ENCODE measurements at regions not wholly inside any gene's neighbourhood (a gene's known extent, or its start where the extent isn't known, plus 50 kb on each side); places are given as distances from the start of the nearest gene placed in this dataset.
"Not testable (repeated sequence)": the region's sequence is repeated elsewhere in the genome, so short reads cannot be mapped to it uniquely, and the experiment has no call there.

GRCh38 chr3:70466096-70466495 lies 153.7 kb upstream of the MDFIC2 start:
- no peak for DNase-seq

DNA sequence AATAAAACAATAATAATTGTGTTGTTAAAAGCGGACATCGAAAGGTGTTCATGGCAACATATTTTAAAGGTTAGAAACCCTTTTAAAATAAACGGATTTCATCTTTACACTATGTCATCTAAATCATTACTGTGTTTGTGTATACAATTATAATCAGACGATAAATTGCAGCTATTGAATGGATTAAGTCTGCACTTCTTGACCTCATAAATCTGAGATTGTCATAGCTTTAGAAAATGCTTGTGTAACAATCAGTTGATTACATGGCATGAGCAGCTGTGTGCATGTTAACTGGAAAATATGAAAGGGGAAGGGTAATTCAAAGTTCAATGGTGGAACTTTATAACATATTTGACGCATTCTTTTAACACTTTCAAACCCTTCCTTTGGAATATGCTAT lies 152.4 kb upstream of the MDFIC2 start:
- DNase-seq = no peak

GRCh38 chr3:70464465-70464864 lies 152.0 kb upstream of the MDFIC2 start:
- DNase-seq = no peak

DNA sequence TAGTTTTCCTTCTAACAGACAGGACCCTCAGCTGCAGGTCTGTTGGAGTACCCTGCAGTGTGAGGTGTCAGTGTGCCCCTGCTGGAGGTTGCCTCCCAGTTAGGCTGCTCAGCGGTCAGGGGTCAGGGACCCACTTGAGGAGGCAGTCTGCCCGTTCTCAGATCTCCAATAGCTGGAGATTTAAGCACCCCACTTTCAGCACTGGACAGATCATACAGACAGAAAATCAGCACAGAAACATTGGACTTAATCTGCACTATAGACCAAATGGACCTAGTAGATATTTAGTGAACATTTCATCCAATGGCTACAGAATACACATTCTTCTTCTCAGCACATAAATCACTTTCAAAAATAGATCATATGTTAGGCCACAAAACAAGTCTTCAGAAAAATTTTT lies 137.8 kb upstream of the MDFIC2 start:
- DNase-seq = not testable (repeated sequence)

DNA sequence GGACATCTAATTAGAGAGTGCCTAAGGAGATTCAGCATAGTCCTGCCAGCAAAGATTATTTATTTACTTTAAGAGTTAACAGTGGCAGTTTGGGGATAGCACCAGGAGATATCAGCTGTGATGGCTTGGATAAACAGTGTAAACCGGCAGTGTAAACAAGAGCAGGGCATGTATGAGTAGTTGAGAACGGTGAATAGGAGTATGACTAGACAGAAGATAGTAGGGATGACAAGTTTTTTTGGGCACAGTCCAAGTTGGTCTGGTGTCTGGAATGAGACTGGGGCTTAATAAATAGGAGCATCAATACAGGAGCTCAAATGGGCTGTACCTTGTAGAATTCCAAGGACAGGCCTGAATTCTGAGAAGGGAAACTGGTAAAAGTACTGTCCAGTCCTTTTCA lies 123.0 kb upstream of the MDFIC2 start:
- DNase-seq = not testable (repeated sequence)

DNA sequence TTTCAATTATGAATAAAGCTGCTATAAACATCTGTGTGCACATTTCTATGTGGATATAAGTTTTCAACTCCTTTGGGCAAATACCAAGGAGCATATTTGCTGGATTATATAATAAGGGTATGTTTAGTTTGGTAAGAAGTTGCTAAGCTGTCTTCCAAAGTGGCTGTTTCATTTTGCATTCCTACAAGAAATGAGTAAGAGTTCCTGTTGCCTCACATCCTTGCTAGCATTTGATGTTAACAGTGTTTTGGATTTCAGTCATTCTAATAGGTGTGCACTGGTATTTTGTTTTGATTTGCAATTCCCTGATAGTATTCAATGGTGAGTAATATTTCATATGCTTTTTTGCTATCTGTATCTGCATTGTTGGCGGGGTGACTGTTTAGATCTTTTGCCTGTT lies 120.7 kb upstream of the MDFIC2 start:
- DNase-seq = no peak

DNA sequence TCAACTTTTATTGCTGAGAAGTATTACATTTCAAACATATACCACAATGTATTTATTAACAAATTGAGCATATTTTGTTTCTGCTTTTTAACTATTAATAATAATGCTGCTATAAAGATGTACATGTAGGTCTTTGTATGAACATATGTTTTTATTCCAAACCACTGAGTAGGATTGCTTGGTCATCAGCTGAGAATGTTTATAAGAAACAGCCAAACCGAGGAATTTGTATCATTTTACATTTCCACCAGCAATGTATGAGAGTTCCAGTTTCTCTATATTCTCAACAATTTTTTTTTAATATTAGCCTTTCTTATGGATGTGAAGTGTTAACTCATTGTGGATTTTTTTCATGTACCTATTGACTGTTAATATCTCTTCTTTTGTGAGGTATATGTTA lies 119.5 kb upstream of the MDFIC2 start:
- no peak for DNase-seq

DNA sequence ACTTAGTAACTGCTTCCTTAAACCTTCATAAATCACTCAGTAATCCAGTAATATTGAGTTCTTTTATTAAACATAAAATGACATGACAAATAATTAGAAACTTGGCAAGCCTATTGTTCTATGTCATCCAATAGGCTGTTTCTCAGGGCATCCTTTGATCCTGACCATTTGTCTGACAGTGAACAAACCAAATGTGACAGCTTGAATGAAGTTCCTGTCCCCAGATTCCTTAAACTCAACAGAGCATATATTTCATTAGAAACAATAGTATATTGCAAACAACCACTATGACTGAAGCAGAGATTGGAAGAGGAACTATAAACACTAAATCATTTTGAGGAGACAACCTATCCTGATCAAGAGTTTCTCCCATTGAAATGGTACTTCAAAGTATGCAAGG lies 113.6 kb upstream of the MDFIC2 start:
- DNase-seq = no peak

DNA sequence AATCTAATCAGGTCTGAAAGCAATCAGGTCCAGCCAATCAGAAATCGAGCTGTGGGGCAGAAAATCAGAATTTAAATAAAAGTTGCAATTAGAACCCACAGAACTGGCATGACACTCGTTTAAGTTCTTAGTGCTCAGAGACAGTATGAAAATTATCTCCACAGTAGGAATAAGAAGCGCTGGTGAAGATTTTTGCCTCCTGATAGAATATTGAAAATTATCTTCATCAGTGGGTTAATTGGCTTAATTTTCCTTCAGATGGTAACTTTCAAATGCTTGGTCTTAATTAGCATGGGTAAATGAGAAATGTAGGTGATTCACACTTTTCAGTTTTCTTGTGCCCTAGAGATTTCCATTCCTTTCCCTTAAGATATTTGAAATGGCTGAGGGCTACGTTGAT lies 109.1 kb upstream of the MDFIC2 start:
- DNase-seq = no peak

DNA sequence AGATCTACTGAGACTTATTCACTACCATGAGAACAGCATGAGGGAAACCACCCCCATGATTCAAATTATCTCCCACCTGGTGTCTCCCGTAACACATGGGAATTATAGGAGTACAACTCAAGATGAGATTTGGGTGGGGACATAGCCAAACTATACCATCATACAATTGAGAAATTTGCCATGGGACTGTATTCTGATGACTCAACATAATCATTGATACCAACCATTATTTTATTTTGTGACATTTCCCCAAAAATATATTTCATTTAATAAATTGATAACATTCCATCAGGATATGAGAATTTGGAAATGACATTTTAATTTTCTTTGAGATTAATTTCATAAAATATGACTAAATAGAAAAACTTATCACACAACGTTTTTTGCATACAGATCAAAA lies 96.6 kb upstream of the MDFIC2 start:
- DNase-seq = no peak

DNA sequence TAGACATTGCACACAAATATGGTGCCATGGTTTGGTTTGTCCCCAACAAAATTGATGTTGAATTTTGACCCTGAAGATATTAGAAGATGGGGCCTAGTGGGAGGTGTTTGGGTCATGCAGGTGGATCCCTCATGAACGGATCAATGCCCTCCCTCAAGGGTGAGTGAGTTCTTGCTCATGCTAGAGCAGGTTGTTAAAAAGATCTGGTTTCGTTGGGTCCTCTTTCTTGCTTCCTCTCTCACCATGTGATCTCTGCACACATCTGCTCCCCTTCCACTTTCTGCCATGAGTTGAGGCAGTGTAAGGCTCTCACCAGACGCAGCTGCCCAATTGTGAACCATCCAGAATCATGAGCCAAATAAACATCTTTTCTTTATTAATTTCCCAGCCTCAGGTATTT lies 87.8 kb upstream of the MDFIC2 start:
- DNase-seq = no peak

GRCh38 chr3:70393881-70394612 lies 81.6 kb upstream of the MDFIC2 start:
- no peak for DNase-seq

GRCh38 chr3:70392227-70392626 lies 79.8 kb upstream of the MDFIC2 start:
- no peak for DNase-seq

- no peak for DNase-seq
Observed at GRCh38 chr3:70387889-70388288, 75.5 kb upstream of the MDFIC2 start.

- no peak for DNase-seq
Observed at GRCh38 chr3:70386846-70387245, 74.4 kb upstream of the MDFIC2 start.

DNA sequence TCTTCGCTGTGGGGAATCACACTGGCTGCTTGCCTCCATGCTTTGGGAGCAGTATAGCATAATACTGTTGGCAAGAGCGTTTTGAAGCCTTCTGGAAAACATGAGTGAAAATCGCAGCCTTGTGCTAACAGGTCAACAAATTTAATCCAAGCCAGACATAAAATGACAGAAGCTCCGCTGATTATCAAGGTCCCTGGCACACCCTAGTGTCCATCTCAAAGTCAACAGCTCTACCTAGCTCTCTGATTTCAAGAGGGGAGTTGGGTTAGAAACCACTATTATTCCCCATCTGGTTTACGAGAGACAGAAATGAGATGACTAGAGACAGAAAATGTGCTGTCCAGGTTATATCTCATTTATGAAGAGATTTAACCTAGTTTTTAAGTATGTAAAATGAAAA lies 73.6 kb upstream of the MDFIC2 start:
- DNase-seq = no peak

DNA sequence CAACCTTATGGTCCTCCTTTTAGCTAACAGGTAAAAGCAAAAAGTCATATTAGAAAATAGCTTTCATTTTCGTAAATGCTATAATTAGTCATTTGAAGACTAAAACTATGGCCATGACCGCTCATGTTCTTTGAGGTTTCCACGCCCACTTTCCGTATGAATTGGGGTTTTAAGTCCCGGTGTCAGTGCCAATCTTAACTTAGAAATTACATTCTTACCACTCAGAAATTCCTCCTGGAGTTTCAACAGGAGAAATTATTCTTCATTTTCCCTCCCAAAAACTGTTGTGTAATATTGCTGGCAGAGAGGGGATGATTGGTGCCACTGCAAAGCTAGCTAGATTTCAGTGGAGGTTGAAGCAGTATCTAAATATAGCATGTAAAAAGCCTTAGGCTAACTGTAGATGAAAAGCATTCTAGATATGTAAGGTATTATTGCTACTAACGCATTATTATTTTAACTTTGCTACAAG lies 71.0 kb upstream of the MDFIC2 start:
- DNase-seq = no peak

DNA sequence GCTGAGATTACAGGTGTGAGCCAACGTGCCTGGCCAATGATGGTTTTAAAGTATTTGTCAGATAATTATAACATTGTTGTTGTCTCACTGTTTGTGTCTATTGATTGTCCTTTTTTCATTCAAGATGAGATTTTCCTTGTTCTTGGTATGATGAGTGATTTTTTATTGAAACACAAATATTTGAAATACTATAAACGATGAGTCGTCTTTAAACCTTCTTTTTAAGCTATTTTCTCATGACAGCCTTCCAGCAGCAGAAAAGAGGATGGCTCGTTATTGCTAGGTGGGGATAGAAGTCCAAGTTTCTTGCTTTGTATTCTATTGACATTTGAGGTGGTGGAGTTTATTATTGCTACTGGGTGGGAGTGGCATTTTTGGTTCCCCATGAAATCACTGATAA lies 61.7 kb upstream of the MDFIC2 start:
- DNase-seq = no peak

Data from HCEC 1CT (cell line).